H9 (cell line): ENCODE measurements at regions not wholly inside any gene's neighbourhood (a gene's known extent, or its start where the extent isn't known, plus 50 kb on each side); places are given as distances from the start of the nearest gene placed in this dataset.

Source experiments
- DNase-seq: peaks from one replicate; pipeline ENCODE4 v3.0.0-alpha.2; 2017
- H2AFZ ChIP-seq: one replicate; pipeline ENCODE4 v1.6.1; 2013; ENCODE audit warnings: mild to moderate bottlenecking, low read length, control low read depth, moderate library complexity
- H2AK5ac ChIP-seq: 2 replicates; pipeline ENCODE4 v1.6.1; 2013; ENCODE audit warnings: low read length, control low read depth, mixed read lengths; ENCODE audit not compliant: insufficient read length
- H2BK120ac ChIP-seq: one replicate; pipeline ENCODE4 v1.6.1; 2013; ENCODE audit warnings: low read depth, mild to moderate bottlenecking, low read length, control low read depth, inconsistent platforms; ENCODE audit not compliant: poor library complexity, severe bottlenecking
- H2BK12ac ChIP-seq: 2 replicates; pipeline ENCODE4 v1.6.1; 2013; ENCODE audit warnings: low read length, control low read depth, mixed read lengths, low read depth; ENCODE audit not compliant: insufficient read length
- H2BK15ac ChIP-seq: 2 replicates; pipeline ENCODE4 v1.6.1; 2013; ENCODE audit warnings: low read depth, low read length, control low read depth
- H2BK20ac ChIP-seq: one replicate; pipeline ENCODE4 v1.6.1; 2013; ENCODE audit warnings: low read depth, mild to moderate bottlenecking, low read length, control low read depth, inconsistent platforms; ENCODE audit not compliant: poor library complexity, severe bottlenecking
- H2BK5ac ChIP-seq: 2 replicates; pipeline ENCODE4 v1.6.1; 2013; ENCODE audit warnings: low read length, control low read depth, mixed read lengths; ENCODE audit not compliant: insufficient read length
- H3K14ac ChIP-seq: 2 replicates; pipeline ENCODE4 v1.6.1; 2013; ENCODE audit warnings: low read length, control low read depth; ENCODE audit not compliant: insufficient read depth
- H3K18ac ChIP-seq: 2 replicates; pipeline ENCODE4 v1.6.1; 2013; ENCODE audit warnings: low read depth, mild to moderate bottlenecking, mixed read lengths, low read length, control low read depth; ENCODE audit not compliant: insufficient read length
- H3K23ac ChIP-seq: 2 replicates; pipeline ENCODE4 v1.6.1; 2013; ENCODE audit warnings: low read length, control low read depth, mixed read lengths, low read depth; ENCODE audit not compliant: insufficient read length
- H3K23me2 ChIP-seq: 2 replicates; pipeline ENCODE4 v1.6.1; 2013; ENCODE audit warnings: low read depth, mild to moderate bottlenecking, mixed read lengths, low read length, control low read depth; ENCODE audit not compliant: insufficient read length, poor library complexity, severe bottlenecking
- H3K27ac ChIP-seq: 2 replicates; pipeline ENCODE4 v1.5.1; 2013; ENCODE audit warnings: low read length, control low read depth, mixed read lengths, low read depth; ENCODE audit not compliant: insufficient read length
- H3K27me3 ChIP-seq: 2 replicates; pipeline ENCODE4 v1.6.1; 2013; ENCODE audit warnings: low read length, control low read depth, inconsistent platforms; ENCODE audit not compliant: insufficient read depth
- H3K4ac ChIP-seq: 2 replicates; pipeline ENCODE4 v1.6.1; 2013; ENCODE audit warnings: low read depth, mild to moderate bottlenecking, control low read depth, inconsistent platforms, low read length, moderate library complexity
- H3K4me1 ChIP-seq: 2 replicates; pipeline ENCODE4 v1.6.1; 2013; ENCODE audit warnings: low read length, control low read depth, inconsistent platforms; ENCODE audit not compliant: insufficient read depth
- H3K4me2 ChIP-seq: 2 replicates; pipeline ENCODE4 v1.6.1; 2013; ENCODE audit warnings: low read length, control low read depth, mixed read lengths; ENCODE audit not compliant: insufficient read length, insufficient read depth
- H3K56ac ChIP-seq: 2 replicates; pipeline ENCODE4 v1.6.1; 2013; ENCODE audit warnings: low read depth, mild to moderate bottlenecking, mixed read lengths, low read length, control low read depth; ENCODE audit not compliant: insufficient read length
- H3K79me1 ChIP-seq: 2 replicates; pipeline ENCODE4 v1.6.1; 2013; ENCODE audit warnings: low read depth, mild to moderate bottlenecking, moderate library complexity, low read length, control low read depth, inconsistent platforms; ENCODE audit not compliant: insufficient read depth, poor library complexity, severe bottlenecking
- H3K79me2 ChIP-seq: 2 replicates; pipeline ENCODE4 v1.6.1; 2013; ENCODE audit warnings: low read length, control low read depth, inconsistent platforms; ENCODE audit not compliant: insufficient read depth
- H3K9ac ChIP-seq: 2 replicates; pipeline ENCODE4 v1.6.1; 2013; ENCODE audit warnings: low read length, control low read depth, mixed read lengths; ENCODE audit not compliant: insufficient read length; ENCODE audit errors: extremely low read depth
- H3K9me3 ChIP-seq: one replicate; pipeline ENCODE4 v1.6.1; 2013; ENCODE audit warnings: low read depth, low read length, inconsistent platforms; ENCODE audit not compliant: control insufficient read depth
- H3T11ph ChIP-seq: one replicate; pipeline ENCODE4 v1.6.1; 2013; ENCODE audit warnings: mild to moderate bottlenecking, low read length, control low read depth, inconsistent platforms
- H4K20me1 ChIP-seq: one replicate; pipeline ENCODE4 v1.6.1; 2013; ENCODE audit not compliant: control insufficient read depth, insufficient read length, insufficient read depth
- H4K5ac ChIP-seq: 2 replicates; pipeline ENCODE4 v1.6.1; 2013; ENCODE audit warnings: low read depth, mild to moderate bottlenecking, mixed read lengths, low read length, control low read depth; ENCODE audit not compliant: insufficient read length
- H4K8ac ChIP-seq: replicated peaks from 2 replicates; pipeline ENCODE4 v1.6.1; 2013; ENCODE audit warnings: low read length, control low read depth, mixed read lengths, low read depth; ENCODE audit not compliant: insufficient read length
- H4K91ac ChIP-seq: 2 replicates; pipeline ENCODE4 v1.6.1; 2013; ENCODE audit warnings: low read depth, mild to moderate bottlenecking, moderate library complexity, mixed read lengths, low read length, control low read depth; ENCODE audit not compliant: insufficient read length
- H3K27ac Mint-ChIP-seq, 3 experiments: 2 replicates in 2 of 3; 3 replicates in 1 of 3; pipeline ENCODE4 v1.8.0; 2020 to 2021; ENCODE audit warnings: mixed read lengths in 3 of 3, mild to moderate bottlenecking in 1 of 3, moderate library complexity in 1 of 3
- H3K27me3 Mint-ChIP-seq: 2 replicates; pipeline ENCODE4 v1.8.0; 2021; ENCODE audit warnings: low read depth, mild to moderate bottlenecking, moderate library complexity, mixed read lengths
- H3K36me3 Mint-ChIP-seq, 3 experiments: 2 replicates in 2 of 3; 3 replicates in 1 of 3; pipeline ENCODE4 v1.8.0; 2020 to 2021; ENCODE audit warnings: low read depth in 3 of 3, mixed read lengths in 3 of 3; ENCODE audit not compliant: insufficient read depth in 1 of 3
- H3K4me1 Mint-ChIP-seq, 2 experiments: 2 replicates each; pipeline ENCODE4 v1.8.0; 2020; ENCODE audit warnings: mixed read lengths in 2 of 2
- H3K4me3 Mint-ChIP-seq, 2 experiments: 2 replicates in 1 of 2; 3 replicates in 1 of 2; pipeline ENCODE4 v1.8.0; 2020 to 2021; ENCODE audit warnings: mild to moderate bottlenecking in 2 of 2, mixed read lengths in 2 of 2, moderate library complexity in 1 of 2
- H3K9me3 Mint-ChIP-seq, 2 experiments: 2 replicates in 1 of 2; 3 replicates in 1 of 2; pipeline ENCODE4 v1.8.0; 2020; ENCODE audit warnings: mild to moderate bottlenecking in 2 of 2, mixed read lengths in 2 of 2, moderate library complexity in 1 of 2
- WGBS: extraction: QIAGEN DNeasy Blood & Tissue Kit; methylation state at CpG from one replicate; pipeline ENCODE4 v1.1.7; 2013; ENCODE audit warnings: missing lambda C conversion rate, low lambda C conversion rate, mixed read lengths; ENCODE audit not compliant: insufficient read length; ENCODE audit errors: extremely low coverage; 5-methylcytosine and 5-hydroxymethylcytosine counted together
- TF ChIP-seq, protein P1 (sequence below): fragments of 200-600 bp; sonication (generic); conservative IDR thresholded peaks from 3 replicates; pipeline ENCODE4 v1.8.0; 2021; ENCODE audit warnings: antibody characterized with exemption, mild to moderate bottlenecking

DNA sequence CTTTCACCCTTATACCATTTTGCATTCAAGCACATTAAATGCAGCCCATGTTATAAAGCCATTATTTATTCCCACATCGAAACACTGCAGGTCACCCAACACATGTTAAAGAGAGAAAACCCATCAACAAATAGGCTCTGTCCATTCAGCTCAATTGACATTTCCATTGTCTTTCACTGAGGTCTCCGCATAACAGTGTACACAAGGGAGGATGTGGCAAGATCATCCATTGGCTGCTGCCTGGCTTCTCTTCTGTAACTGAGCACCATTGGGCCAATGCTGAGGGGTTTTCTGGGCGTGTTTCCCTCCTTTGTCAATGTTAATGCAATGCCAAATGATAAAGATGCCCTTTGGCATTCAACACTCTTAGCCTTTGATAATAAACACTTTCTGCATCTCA, 278.1 kb upstream of the SP4 start:
- H2BK15ac ChIP-seq, result no peak overlapping the region
- H4K91ac ChIP-seq, result no peak overlapping the region
- H4K5ac ChIP-seq, result no peak overlapping the region
- H2BK20ac ChIP-seq, result no peak overlapping the region
- H4K20me1 ChIP-seq, result no peaks in the 10 kb centered on the region
- H3K79me1 ChIP-seq, result no peaks in the 10 kb centered on the region
- no peaks in the 10 kb centered on the region for H3K27me3 ChIP-seq
- no peak overlapping the region for H3K14ac ChIP-seq
- H3K4me1 Mint-ChIP-seq, result peaks cover 21 to 24% of the 10 kb centered on the region in 2 experiments
- no peak overlapping the region for H3K23ac ChIP-seq
- H3K9ac ChIP-seq, result no peak overlapping the region
- H3K4me3 Mint-ChIP-seq, result no peak overlapping the region
- no peak overlapping the region for H3K27ac ChIP-seq
- peaks cover 0 to 5% of the 10 kb centered on the region in 2 experiments; a peak in 1 of 5 replicates for H3K9me3 Mint-ChIP-seq
- H2AFZ ChIP-seq, result no peak overlapping the region
- H3K18ac ChIP-seq, result no peak overlapping the region
- H4K8ac ChIP-seq, result no peak overlapping the region
- H3K79me2 ChIP-seq, result no peaks in the 10 kb centered on the region
- H3K9me3 ChIP-seq, result no peaks in the 10 kb centered on the region
- no peak overlapping the region for H3T11ph ChIP-seq
- no peak overlapping the region for H2BK5ac ChIP-seq
- TF ChIP-seq, protein P1, sequence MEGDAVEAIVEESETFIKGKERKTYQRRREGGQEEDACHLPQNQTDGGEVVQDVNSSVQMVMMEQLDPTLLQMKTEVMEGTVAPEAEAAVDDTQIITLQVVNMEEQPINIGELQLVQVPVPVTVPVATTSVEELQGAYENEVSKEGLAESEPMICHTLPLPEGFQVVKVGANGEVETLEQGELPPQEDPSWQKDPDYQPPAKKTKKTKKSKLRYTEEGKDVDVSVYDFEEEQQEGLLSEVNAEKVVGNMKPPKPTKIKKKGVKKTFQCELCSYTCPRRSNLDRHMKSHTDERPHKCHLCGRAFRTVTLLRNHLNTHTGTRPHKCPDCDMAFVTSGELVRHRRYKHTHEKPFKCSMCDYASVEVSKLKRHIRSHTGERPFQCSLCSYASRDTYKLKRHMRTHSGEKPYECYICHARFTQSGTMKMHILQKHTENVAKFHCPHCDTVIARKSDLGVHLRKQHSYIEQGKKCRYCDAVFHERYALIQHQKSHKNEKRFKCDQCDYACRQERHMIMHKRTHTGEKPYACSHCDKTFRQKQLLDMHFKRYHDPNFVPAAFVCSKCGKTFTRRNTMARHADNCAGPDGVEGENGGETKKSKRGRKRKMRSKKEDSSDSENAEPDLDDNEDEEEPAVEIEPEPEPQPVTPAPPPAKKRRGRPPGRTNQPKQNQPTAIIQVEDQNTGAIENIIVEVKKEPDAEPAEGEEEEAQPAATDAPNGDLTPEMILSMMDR, result no peak
- no peak overlapping the region for H2AK5ac ChIP-seq
- H3K27me3 Mint-ChIP-seq, result no peaks in the 10 kb centered on the region; the same call in 1 of the 2 replicates
- H3K4me2 ChIP-seq, result no peak overlapping the region
- no peak overlapping the region for H3K27ac Mint-ChIP-seq
- H3K36me3 Mint-ChIP-seq, result peaks cover 0 to 6% (median 0%) of the 10 kb centered on the region in 3 experiments; a peak in 2 of 7 replicates
- no peak overlapping the region for H3K56ac ChIP-seq
- H2BK120ac ChIP-seq, result no peak overlapping the region
- peaks cover 2% of the 10 kb centered on the region; the same call in 1 of the 2 replicates for H3K4me1 ChIP-seq
- H3K23me2 ChIP-seq, result no peaks in the 10 kb centered on the region
- no peak for DNase-seq
- H3K4ac ChIP-seq, result no peak overlapping the region
- no CpG with 5 or more reads among the region's 3 CpGs for WGBS
- no peak overlapping the region for H2BK12ac ChIP-seq
